OCI-LY3 (cell line): ENCODE measurements at regions not wholly inside any gene's neighbourhood (a gene's known extent, or its start where the extent isn't known, plus 50 kb on each side); places are given as distances from the start of the nearest gene placed in this dataset.
"Not testable (repeated sequence)": the region's sequence is repeated elsewhere in the genome, so short reads cannot be mapped to it uniquely, and the experiment has no call there.

Source experiments
- EZH2phosphoT487 ChIP-seq: fragments of 200-600 bp; shearing (Covaris generic); IDR thresholded peaks from 2 replicates; pipeline ENCODE4 v1.6.1; 2018; ENCODE audit warnings: antibody characterized with exemption, mixed run types, low read depth
- TF ChIP-seq, protein P1 (sequence below): fragments of 200-600, 300-600 bp; sonication (generic); IDR thresholded peaks from 2 replicates; pipeline ENCODE4 v1.5.1; 2014; ENCODE audit warnings: antibody characterized with exemption, low read length, low read depth

DNA sequence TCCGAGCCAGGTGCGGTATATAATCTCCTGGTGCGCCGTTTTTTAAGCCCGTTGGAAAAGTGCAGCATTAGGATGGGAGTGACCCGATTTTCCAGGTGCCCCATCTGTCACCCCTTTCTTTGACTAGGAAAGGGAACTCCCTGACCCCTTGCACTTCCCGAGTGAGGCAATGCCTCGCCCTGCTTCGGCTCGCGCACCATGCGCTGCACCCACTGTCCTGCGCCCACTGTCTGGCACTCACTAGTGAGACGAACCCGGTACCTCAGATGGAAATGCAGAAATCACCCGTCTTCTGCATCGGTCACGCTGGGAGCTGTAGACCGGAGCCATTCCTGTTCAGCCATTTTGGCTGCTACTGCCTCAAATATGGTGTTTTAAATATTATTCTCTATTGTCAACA lies 198.0 kb downstream of the MEIS1 start:
- TF ChIP-seq, protein P1, sequence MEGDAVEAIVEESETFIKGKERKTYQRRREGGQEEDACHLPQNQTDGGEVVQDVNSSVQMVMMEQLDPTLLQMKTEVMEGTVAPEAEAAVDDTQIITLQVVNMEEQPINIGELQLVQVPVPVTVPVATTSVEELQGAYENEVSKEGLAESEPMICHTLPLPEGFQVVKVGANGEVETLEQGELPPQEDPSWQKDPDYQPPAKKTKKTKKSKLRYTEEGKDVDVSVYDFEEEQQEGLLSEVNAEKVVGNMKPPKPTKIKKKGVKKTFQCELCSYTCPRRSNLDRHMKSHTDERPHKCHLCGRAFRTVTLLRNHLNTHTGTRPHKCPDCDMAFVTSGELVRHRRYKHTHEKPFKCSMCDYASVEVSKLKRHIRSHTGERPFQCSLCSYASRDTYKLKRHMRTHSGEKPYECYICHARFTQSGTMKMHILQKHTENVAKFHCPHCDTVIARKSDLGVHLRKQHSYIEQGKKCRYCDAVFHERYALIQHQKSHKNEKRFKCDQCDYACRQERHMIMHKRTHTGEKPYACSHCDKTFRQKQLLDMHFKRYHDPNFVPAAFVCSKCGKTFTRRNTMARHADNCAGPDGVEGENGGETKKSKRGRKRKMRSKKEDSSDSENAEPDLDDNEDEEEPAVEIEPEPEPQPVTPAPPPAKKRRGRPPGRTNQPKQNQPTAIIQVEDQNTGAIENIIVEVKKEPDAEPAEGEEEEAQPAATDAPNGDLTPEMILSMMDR, result not testable (repeated sequence)
- TF ChIP-seq EZH2phosphoT487, result not testable (repeated sequence)
